HepG2 (cell line): ENCODE measurements at regions not wholly inside any gene's neighbourhood (a gene's known extent, or its start where the extent isn't known, plus 50 kb on each side); places are given as distances from the start of the nearest gene placed in this dataset.

Source experiments
- DMAP1 ChIP-seq: IDR thresholded peaks from 2 replicates; pipeline ENCODE4 v1.6.1; 2016
- ELF3 ChIP-seq: IDR thresholded peaks from 2 replicates; pipeline ENCODE4 v1.6.1; 2016; ENCODE audit warnings: missing genetic modification reagents, missing compliant biosample characterization
- KDM4B ChIP-seq: sonication (generic); formaldehyde crosslinking; IDR thresholded peaks from 2 replicates; pipeline ENCODE4 v1.4.0; 2020; ENCODE audit warnings: missing genetic modification reagents
- SIN3B ChIP-seq: fragments of 150-350 bp; IDR thresholded peaks from 2 replicates; pipeline ENCODE4 v1.6.1; 2014; ENCODE audit warnings: low read length
- ZNF264 ChIP-seq: sonication (generic); formaldehyde crosslinking; IDR thresholded peaks from 2 replicates; pipeline ENCODE4 v1.4.0; 2020; ENCODE audit warnings: missing genetic modification reagents
- ZNF350 ChIP-seq: sonication (generic); formaldehyde crosslinking; IDR thresholded peaks from 2 replicates; pipeline ENCODE4 v1.4.0; 2020; ENCODE audit warnings: mild to moderate bottlenecking, low read depth, missing genetic modification reagents, borderline replicate concordance
- ZNF552 ChIP-seq: sonication (generic); formaldehyde crosslinking; IDR thresholded peaks from 2 replicates; pipeline ENCODE4 v1.9.0; 2022; ENCODE audit warnings: missing genetic modification reagents, mild to moderate bottlenecking, borderline replicate concordance
- TF ChIP-seq, protein P1 (sequence below): sonication (generic); formaldehyde crosslinking; IDR thresholded peaks from 2 replicates; pipeline ENCODE4 v1.5.1; 2020; ENCODE audit warnings: missing genetic modification reagents, mild to moderate bottlenecking, borderline replicate concordance
- TF ChIP-seq, protein P2 (sequence below), 2 experiments: IDR thresholded peaks; 2 replicates each; pipeline ENCODE4 v1.6.1; 2011 to 2012; ENCODE audit warnings: low read length in 2 of 2, borderline replicate concordance in 1 of 2, low read depth in 1 of 2, mild to moderate bottlenecking in 1 of 2, moderate library complexity in 1 of 2
- TF ChIP-seq, protein P3 (sequence below): sonication (generic); formaldehyde crosslinking; IDR thresholded peaks from 2 replicates; pipeline ENCODE4 v1.4.0; 2020; ENCODE audit warnings: mild to moderate bottlenecking, missing genetic modification reagents

DNA sequence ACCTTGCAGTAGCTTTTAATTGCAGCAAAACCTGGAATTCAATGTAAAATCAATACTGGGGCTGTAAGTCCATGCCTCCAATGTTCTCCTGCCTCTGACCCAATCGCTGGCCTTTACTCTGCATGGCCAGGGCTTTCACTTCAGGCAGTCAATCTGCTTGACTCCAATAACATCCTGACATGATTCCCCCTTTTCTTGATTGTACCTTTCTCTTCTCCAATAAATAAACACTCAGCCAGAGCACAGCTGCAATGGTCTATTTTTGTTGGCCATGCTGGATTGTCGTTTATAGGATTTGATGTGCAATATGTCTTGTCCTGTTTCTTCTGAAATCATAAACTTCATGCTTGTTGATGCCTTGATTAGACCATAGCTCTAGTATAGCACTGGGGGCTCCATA lies 97.8 kb upstream of the COL1A2 start (continued):
- no peak for TF ChIP-seq SIN3B
- TF ChIP-seq ELF3 (CRISPR knock-in tag): no peak
- TF ChIP-seq KDM4B (CRISPR knock-in tag): no peak
- TF ChIP-seq ZNF264: no peak
- no peak for TF ChIP-seq DMAP1 (CRISPR knock-in tag)
- TF ChIP-seq, protein P1, sequence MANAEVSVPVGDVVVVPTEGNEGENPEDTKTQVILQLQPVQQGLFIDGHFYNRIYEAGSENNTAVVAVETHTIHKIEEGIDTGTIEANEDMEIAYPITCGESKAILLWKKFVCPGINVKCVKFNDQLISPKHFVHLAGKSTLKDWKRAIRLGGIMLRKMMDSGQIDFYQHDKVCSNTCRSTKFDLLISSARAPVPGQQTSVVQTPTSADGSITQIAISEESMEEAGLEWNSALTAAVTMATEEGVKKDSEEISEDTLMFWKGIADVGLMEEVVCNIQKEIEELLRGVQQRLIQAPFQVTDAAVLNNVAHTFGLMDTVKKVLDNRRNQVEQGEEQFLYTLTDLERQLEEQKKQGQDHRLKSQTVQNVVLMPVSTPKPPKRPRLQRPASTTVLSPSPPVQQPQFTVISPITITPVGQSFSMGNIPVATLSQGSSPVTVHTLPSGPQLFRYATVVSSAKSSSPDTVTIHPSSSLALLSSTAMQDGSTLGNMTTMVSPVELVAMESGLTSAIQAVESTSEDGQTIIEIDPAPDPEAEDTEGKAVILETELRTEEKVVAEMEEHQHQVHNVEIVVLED (CRISPR knock-in tag): no peak
- TF ChIP-seq, protein P2, sequence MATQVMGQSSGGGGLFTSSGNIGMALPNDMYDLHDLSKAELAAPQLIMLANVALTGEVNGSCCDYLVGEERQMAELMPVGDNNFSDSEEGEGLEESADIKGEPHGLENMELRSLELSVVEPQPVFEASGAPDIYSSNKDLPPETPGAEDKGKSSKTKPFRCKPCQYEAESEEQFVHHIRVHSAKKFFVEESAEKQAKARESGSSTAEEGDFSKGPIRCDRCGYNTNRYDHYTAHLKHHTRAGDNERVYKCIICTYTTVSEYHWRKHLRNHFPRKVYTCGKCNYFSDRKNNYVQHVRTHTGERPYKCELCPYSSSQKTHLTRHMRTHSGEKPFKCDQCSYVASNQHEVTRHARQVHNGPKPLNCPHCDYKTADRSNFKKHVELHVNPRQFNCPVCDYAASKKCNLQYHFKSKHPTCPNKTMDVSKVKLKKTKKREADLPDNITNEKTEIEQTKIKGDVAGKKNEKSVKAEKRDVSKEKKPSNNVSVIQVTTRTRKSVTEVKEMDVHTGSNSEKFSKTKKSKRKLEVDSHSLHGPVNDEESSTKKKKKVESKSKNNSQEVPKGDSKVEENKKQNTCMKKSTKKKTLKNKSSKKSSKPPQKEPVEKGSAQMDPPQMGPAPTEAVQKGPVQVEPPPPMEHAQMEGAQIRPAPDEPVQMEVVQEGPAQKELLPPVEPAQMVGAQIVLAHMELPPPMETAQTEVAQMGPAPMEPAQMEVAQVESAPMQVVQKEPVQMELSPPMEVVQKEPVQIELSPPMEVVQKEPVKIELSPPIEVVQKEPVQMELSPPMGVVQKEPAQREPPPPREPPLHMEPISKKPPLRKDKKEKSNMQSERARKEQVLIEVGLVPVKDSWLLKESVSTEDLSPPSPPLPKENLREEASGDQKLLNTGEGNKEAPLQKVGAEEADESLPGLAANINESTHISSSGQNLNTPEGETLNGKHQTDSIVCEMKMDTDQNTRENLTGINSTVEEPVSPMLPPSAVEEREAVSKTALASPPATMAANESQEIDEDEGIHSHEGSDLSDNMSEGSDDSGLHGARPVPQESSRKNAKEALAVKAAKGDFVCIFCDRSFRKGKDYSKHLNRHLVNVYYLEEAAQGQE (IDR thresholded peaks at IDR 0.05; ENCODE audit: borderline replicate concordance in 1 of 2, low read depth in 1 of 2, low read length in 2 of 2): no peak
- TF ChIP-seq ZNF552 (CRISPR knock-in tag): no peak
- no peak for TF ChIP-seq ZNF350 (CRISPR knock-in tag)
- TF ChIP-seq, protein P3, sequence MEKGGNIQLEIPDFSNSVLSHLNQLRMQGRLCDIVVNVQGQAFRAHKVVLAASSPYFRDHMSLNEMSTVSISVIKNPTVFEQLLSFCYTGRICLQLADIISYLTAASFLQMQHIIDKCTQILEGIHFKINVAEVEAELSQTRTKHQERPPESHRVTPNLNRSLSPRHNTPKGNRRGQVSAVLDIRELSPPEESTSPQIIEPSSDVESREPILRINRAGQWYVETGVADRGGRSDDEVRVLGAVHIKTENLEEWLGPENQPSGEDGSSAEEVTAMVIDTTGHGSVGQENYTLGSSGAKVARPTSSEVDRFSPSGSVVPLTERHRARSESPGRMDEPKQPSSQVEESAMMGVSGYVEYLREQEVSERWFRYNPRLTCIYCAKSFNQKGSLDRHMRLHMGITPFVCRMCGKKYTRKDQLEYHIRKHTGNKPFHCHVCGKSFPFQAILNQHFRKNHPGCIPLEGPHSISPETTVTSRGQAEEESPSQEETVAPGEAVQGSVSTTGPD: no peak
